GM23338 (cell line): ENCODE measurements at regions not wholly inside any gene's neighbourhood (a gene's known extent, or its start where the extent isn't known, plus 50 kb on each side); places are given as distances from the start of the nearest gene placed in this dataset.

Source experiments
- ATAC-seq: fragments of 200-7000 bp; cut with Tn5 transposase; 3 replicates; pipeline ENCODE4 v1.9.1; 2020
- DNase-seq: peaks from one replicate; pipeline ENCODE4 v3.0.0-alpha.2; 2015; ENCODE audit warnings: low spot score
- H2AFZ ChIP-seq: fragments of 200-600 bp; sonication (generic); 2 replicates; pipeline ENCODE4 v1.8.0; 2016; ENCODE audit warnings: antibody characterized with exemption, mild to moderate bottlenecking, moderate library complexity
- H3F3A ChIP-seq: fragments of 200-600 bp; sonication (generic); replicated peaks from 2 replicates; pipeline ENCODE4 v1.8.0; 2017; ENCODE audit warnings: antibody characterized with exemption, mixed run types, low read depth
- H3K27ac ChIP-seq: fragments of 200-600 bp; sonication (generic); 2 replicates; pipeline ENCODE4 v1.6.1; 2016; ENCODE audit warnings: low read depth
- H3K27me3 ChIP-seq: fragments of 200-600 bp; sonication (generic); 2 replicates; pipeline ENCODE4 v1.8.0; 2016; ENCODE audit warnings: mild to moderate bottlenecking, mixed run types, moderate library complexity; ENCODE audit not compliant: insufficient read depth
- H3K36me3 ChIP-seq: fragments of 200-600 bp; sonication (generic); 2 replicates; pipeline ENCODE4 v1.8.0; 2016; ENCODE audit warnings: mild to moderate bottlenecking; ENCODE audit not compliant: insufficient read depth
- H3K4me1 ChIP-seq: fragments of 200-600 bp; sonication (generic); 2 replicates; pipeline ENCODE4 v1.8.0; 2016; ENCODE audit warnings: mild to moderate bottlenecking, moderate library complexity; ENCODE audit not compliant: insufficient read depth
- H3K4me2 ChIP-seq: fragments of 200-600 bp; sonication (generic); 2 replicates; pipeline ENCODE4 v1.7.1; 2017; ENCODE audit warnings: mixed run types
- H3K4me3 ChIP-seq: fragments of 200-600 bp; sonication (generic); 2 replicates; pipeline ENCODE4 v1.6.1; 2016; ENCODE audit warnings: mixed run types
- H3K79me2 ChIP-seq: fragments of 200-600 bp; sonication (generic); replicated peaks from 2 replicates; pipeline ENCODE4 v1.8.0; 2017; ENCODE audit warnings: mild to moderate bottlenecking; ENCODE audit not compliant: insufficient read depth
- H3K9me2 ChIP-seq: fragments of 200-600 bp; sonication (generic); 2 replicates; pipeline ENCODE4 v1.8.0; 2017; ENCODE audit not compliant: insufficient read depth
- H4K20me1 ChIP-seq: fragments of 200-600 bp; sonication (generic); replicated peaks from 2 replicates; pipeline ENCODE4 v1.8.0; 2017; ENCODE audit warnings: mild to moderate bottlenecking; ENCODE audit not compliant: insufficient read depth
- H3K27ac Mint-ChIP-seq: 2 replicates; pipeline ENCODE4 v1.8.0; 2020; ENCODE audit warnings: inconsistent platforms, mild to moderate bottlenecking, moderate library complexity, mixed read lengths
- H3K27me3 Mint-ChIP-seq: 3 replicates; pipeline ENCODE4 v1.8.0; 2022; ENCODE audit warnings: low read depth, mild to moderate bottlenecking, moderate library complexity, mixed read lengths, inconsistent platforms; ENCODE audit not compliant: insufficient read depth, poor library complexity
- H3K36me3 Mint-ChIP-seq: 3 replicates; pipeline ENCODE4 v1.8.0; 2021; ENCODE audit warnings: low read depth, mild to moderate bottlenecking, inconsistent platforms, moderate library complexity, mixed read lengths
- H3K4me1 Mint-ChIP-seq: 3 replicates; pipeline ENCODE4 v1.8.0; 2020; ENCODE audit warnings: mild to moderate bottlenecking, inconsistent platforms, mixed read lengths
- H3K4me3 Mint-ChIP-seq: 3 replicates; pipeline ENCODE4 v1.8.0; 2021; ENCODE audit warnings: moderate library complexity, mild to moderate bottlenecking, inconsistent platforms, mixed read lengths
- H3K9me3 Mint-ChIP-seq: 3 replicates; pipeline ENCODE4 v1.8.0; 2020; ENCODE audit warnings: moderate library complexity, mild to moderate bottlenecking, inconsistent platforms, mixed read lengths
- CREB1 ChIP-seq: fragments of 250-450 bp; sonication (Bioruptor Pico); IDR thresholded peaks from 2 replicates; pipeline ENCODE4 v1.5.0; 2020; ENCODE audit warnings: low read depth, mild to moderate bottlenecking, moderate library complexity
- CTCF ChIP-seq, 2 experiments: fragments of 200-600 bp in 1 of 2; sonication (generic) in 1 of 2; conservative IDR thresholded peaks; 2 replicates each; pipeline versions ENCODE4 v1.5.1 to v1.6.1; 2016 to 2017; ENCODE audit warnings: antibody characterized with exemption in 2 of 2, low read depth in 2 of 2, mild to moderate bottlenecking in 2 of 2, moderate library complexity in 1 of 2
- EZH2 ChIP-seq: fragments of 200-600 bp; sonication (generic); IDR thresholded peaks from one replicate; pipeline ENCODE4 v1.8.0; 2017; ENCODE audit warnings: antibody characterized with exemption, mild to moderate bottlenecking, low read depth; ENCODE audit not compliant: unreplicated experiment
- EZH2phosphoT487 ChIP-seq: fragments of 200-600 bp; sonication (generic); IDR thresholded peaks from one replicate; pipeline ENCODE4 v1.8.1; 2018; ENCODE audit warnings: antibody characterized with exemption; ENCODE audit not compliant: unreplicated experiment
- JUNB ChIP-seq: IDR thresholded peaks from one replicate; pipeline ENCODE4 v1.6.1; 2016; ENCODE audit warnings: antibody characterized with exemption; ENCODE audit not compliant: unreplicated experiment
- NANOG ChIP-seq: IDR thresholded peaks from 2 replicates; pipeline ENCODE4 v1.6.1; 2016; ENCODE audit warnings: antibody characterized with exemption, borderline replicate concordance
- POLR2AphosphoS5 ChIP-seq: IDR thresholded peaks from 2 replicates; pipeline ENCODE4 v1.6.1; 2016; ENCODE audit warnings: antibody characterized with exemption, low read depth
- REST ChIP-seq: IDR thresholded peaks from one replicate; pipeline ENCODE4 v1.6.1; 2018; ENCODE audit warnings: antibody characterized with exemption; ENCODE audit not compliant: unreplicated experiment
- STAT1 ChIP-seq: IDR thresholded peaks from one replicate; pipeline ENCODE4 v1.6.1; 2016; ENCODE audit warnings: antibody characterized with exemption; ENCODE audit not compliant: unreplicated experiment
- ZNF114 ChIP-seq: fragments of 250-450 bp; sonication (Bioruptor Pico); IDR thresholded peaks from 2 replicates; pipeline ENCODE4 v1.5.0; 2020; ENCODE audit warnings: mild to moderate bottlenecking, moderate library complexity
- ZNF331 ChIP-seq: fragments of 250-450 bp; sonication (Bioruptor Pico); IDR thresholded peaks from 2 replicates; pipeline ENCODE4 v1.5.0; 2020; ENCODE audit warnings: low read depth, mild to moderate bottlenecking, moderate library complexity
- TF ChIP-seq, protein P1 (sequence below): fragments of 250-450 bp; sonication (Bioruptor Pico); IDR thresholded peaks from 2 replicates; pipeline ENCODE4 v1.5.0; 2020; ENCODE audit warnings: mild to moderate bottlenecking, moderate library complexity
- TF ChIP-seq, protein P2 (sequence below): IDR thresholded peaks from 2 replicates; pipeline ENCODE4 v1.6.1; 2016; ENCODE audit warnings: antibody characterized with exemption

DNA sequence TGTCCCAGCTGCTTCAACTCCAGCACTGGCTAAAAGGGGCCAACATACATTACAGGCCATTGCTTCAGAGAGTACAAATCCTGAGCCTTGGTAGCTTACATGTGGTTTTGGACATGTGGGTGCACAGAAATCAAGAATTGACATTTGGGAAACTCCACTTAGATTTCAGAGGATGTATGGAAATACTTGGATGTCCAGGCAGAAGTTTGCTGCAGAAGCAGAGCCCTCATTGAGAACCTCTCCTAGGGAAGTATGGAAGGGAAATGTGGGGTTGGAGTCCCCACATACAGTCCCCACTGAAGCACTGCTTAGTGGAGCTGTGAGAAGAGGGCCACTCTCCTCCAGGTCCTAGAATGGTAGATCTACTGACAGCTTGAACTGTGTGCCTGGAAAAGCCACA lies 218.0 kb upstream of the CWC22 start (continued):
- TF ChIP-seq CREB1 (CRISPR knock-in tag): no peak
- no peak for TF ChIP-seq NANOG
- no peak for TF ChIP-seq EZH2phosphoT487

DNA sequence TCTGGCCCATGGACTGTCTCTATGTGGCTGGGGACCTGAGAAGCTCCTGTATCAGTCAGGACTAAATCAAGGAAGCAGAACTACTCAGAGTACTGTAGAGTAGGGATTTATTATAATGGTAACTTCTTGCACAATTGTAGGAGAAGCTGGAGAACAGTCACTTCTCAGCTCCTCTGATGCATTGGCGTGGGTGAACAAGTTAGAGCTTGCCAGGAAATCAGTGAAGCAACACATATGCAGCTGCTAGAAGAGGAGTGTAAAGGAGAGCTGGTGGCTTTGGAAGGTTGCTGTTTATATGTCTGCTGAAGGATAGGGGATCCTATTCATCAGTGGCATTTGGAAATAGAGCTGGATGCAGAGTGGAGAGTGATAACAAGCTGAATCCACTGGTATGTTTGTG lies 215.5 kb upstream of the CWC22 start:
- Histone ChIP-seq H2AFZ (peak overlapping the region; percentile 58; the same call in 1 of the 2 replicates), H3K79me2 (no peaks in the 10 kb centered on the region), H3K9me2 (no peaks in the 10 kb centered on the region), H3K27ac (no peak overlapping the region), H3K36me3 (no peaks in the 10 kb centered on the region), H4K20me1 (no peaks in the 10 kb centered on the region), H3K27me3 (no peaks in the 10 kb centered on the region), H3F3A (no peaks in the 10 kb centered on the region), H3K4me3 (no peak overlapping the region), H3K4me1 (no peaks in the 10 kb centered on the region), H3K4me2 (no peak overlapping the region)
- Mint-ChIP-seq H3K9me3 (peaks cover 30% of the 10 kb centered on the region), H3K4me1 (no peaks in the 10 kb centered on the region), H3K27ac (no peak overlapping the region), H3K4me3 (no peak overlapping the region), H3K36me3 (peaks cover 19% of the 10 kb centered on the region), H3K27me3 (no peaks in the 10 kb centered on the region)
- DNase-seq (no peak), ATAC-seq (no peak)
- TF ChIP-seq POLR2AphosphoS5 (no peak), ZNF114 (CRISPR knock-in tag) (no peak), EZH2phosphoT487 (no peak), JUNB (no peak), CTCF (conservative IDR thresholded peaks at IDR 0.05; ENCODE audit: low read depth in 2 of 2) (no peak), CREB1 (CRISPR knock-in tag) (no peak), EZH2 (no peak), NANOG (no peak), STAT1 (no peak), REST (no peak), ZNF331 (no peak)
- TF ChIP-seq, protein P1, sequence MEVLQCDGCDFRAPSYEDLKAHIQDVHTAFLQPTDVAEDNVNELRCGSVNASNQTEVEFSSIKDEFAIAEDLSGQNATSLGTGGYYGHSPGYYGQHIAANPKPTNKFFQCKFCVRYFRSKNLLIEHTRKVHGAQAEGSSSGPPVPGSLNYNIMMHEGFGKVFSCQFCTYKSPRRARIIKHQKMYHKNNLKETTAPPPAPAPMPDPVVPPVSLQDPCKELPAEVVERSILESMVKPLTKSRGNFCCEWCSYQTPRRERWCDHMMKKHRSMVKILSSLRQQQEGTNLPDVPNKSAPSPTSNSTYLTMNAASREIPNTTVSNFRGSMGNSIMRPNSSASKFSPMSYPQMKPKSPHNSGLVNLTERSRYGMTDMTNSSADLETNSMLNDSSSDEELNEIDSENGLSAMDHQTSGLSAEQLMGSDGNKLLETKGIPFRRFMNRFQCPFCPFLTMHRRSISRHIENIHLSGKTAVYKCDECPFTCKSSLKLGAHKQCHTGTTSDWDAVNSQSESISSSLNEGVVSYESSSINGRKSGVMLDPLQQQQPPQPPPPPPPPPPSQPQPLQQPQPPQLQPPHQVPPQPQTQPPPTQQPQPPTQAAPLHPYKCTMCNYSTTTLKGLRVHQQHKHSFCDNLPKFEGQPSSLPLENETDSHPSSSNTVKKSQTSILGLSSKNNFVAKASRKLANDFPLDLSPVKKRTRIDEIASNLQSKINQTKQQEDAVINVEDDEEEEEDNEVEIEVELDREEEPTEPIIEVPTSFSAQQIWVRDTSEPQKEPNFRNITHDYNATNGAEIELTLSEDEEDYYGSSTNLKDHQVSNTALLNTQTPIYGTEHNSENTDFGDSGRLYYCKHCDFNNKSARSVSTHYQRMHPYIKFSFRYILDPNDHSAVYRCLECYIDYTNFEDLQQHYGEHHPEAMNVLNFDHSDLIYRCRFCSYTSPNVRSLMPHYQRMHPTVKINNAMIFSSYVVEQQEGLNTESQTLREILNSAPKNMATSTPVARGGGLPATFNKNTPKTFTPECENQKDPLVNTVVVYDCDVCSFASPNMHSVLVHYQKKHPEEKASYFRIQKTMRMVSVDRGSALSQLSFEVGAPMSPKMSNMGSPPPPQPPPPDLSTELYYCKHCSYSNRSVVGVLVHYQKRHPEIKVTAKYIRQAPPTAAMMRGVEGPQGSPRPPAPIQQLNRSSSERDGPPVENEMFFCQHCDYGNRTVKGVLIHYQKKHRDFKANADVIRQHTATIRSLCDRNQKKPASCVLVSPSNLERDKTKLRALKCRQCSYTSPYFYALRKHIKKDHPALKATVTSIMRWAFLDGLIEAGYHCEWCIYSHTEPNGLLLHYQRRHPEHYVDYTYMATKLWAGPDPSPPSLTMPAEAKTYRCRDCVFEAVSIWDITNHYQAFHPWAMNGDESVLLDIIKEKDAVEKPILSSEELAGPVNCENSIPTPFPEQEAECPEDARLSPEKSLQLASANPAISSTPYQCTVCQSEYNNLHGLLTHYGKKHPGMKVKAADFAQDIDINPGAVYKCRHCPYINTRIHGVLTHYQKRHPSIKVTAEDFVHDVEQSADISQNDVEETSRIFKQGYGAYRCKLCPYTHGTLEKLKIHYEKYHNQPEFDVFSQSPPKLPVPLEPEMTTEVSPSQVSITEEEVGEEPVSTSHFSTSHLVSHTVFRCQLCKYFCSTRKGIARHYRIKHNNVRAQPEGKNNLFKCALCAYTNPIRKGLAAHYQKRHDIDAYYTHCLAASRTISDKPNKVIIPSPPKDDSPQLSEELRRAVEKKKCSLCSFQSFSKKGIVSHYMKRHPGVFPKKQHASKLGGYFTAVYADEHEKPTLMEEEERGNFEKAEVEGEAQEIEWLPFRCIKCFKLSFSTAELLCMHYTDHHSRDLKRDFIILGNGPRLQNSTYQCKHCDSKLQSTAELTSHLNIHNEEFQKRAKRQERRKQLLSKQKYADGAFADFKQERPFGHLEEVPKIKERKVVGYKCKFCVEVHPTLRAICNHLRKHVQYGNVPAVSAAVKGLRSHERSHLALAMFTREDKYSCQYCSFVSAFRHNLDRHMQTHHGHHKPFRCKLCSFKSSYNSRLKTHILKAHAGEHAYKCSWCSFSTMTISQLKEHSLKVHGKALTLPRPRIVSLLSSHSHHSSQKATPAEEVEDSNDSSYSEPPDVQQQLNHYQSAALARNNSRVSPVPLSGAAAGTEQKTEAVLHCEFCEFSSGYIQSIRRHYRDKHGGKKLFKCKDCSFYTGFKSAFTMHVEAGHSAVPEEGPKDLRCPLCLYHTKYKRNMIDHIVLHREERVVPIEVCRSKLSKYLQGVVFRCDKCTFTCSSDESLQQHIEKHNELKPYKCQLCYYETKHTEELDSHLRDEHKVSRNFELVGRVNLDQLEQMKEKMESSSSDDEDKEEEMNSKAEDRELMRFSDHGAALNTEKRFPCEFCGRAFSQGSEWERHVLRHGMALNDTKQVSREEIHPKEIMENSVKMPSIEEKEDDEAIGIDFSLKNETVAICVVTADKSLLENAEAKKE: no peak
- TF ChIP-seq, protein P2, sequence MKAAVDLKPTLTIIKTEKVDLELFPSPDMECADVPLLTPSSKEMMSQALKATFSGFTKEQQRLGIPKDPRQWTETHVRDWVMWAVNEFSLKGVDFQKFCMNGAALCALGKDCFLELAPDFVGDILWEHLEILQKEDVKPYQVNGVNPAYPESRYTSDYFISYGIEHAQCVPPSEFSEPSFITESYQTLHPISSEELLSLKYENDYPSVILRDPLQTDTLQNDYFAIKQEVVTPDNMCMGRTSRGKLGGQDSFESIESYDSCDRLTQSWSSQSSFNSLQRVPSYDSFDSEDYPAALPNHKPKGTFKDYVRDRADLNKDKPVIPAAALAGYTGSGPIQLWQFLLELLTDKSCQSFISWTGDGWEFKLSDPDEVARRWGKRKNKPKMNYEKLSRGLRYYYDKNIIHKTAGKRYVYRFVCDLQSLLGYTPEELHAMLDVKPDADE: no peak
